DND-41 (cell line): ENCODE measurements at regions not wholly inside any gene's neighbourhood (a gene's known extent, or its start where the extent isn't known, plus 50 kb on each side); places are given as distances from the start of the nearest gene placed in this dataset.

Source experiments
- EZH2 ChIP-seq: IDR thresholded peaks from 3 replicates; pipeline ENCODE4 v1.6.1; 2012; ENCODE audit warnings: borderline replicate concordance, low read depth, mild to moderate bottlenecking, moderate library complexity, low read length, inconsistent platforms; ENCODE audit not compliant: severe bottlenecking
- TF ChIP-seq, protein P1 (sequence below): IDR thresholded peaks from 2 replicates; pipeline ENCODE4 v1.5.1; 2012; ENCODE audit warnings: borderline replicate concordance, low read length, moderate library complexity, mild to moderate bottlenecking; ENCODE audit not compliant: poor library complexity, severe bottlenecking; ENCODE audit errors: extremely low read depth

DNA sequence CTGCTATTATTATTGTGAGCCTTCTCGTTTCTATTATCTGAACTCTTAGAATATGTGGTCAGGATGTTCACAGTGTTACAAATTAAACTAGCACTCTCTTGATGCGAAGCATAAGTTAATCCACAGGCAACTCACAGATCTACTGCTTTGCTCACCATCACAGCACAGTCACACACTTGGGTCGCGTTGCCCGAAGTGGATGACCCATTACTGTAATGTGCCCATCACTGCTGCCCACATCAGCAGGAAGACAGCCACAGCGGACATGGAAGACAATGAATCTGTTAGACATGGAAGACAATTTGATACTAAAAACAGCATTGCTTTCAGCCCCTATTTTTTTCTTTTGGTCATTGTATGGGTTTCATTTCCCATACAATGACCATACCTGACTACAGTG, 216.4 kb upstream of the B3GAT1 start:
- TF ChIP-seq, protein P1, sequence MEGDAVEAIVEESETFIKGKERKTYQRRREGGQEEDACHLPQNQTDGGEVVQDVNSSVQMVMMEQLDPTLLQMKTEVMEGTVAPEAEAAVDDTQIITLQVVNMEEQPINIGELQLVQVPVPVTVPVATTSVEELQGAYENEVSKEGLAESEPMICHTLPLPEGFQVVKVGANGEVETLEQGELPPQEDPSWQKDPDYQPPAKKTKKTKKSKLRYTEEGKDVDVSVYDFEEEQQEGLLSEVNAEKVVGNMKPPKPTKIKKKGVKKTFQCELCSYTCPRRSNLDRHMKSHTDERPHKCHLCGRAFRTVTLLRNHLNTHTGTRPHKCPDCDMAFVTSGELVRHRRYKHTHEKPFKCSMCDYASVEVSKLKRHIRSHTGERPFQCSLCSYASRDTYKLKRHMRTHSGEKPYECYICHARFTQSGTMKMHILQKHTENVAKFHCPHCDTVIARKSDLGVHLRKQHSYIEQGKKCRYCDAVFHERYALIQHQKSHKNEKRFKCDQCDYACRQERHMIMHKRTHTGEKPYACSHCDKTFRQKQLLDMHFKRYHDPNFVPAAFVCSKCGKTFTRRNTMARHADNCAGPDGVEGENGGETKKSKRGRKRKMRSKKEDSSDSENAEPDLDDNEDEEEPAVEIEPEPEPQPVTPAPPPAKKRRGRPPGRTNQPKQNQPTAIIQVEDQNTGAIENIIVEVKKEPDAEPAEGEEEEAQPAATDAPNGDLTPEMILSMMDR, result no peak
- no peak for TF ChIP-seq EZH2
